IMR-90 (cell line): ENCODE measurements at regions not wholly inside any gene's neighbourhood (a gene's known extent, or its start where the extent isn't known, plus 50 kb on each side); places are given as distances from the start of the nearest gene placed in this dataset.

Source experiments
- ATAC-seq: fragments of 200-7000 bp; cut with Tn5 transposase; 2 replicates; pipeline ENCODE4 v1.9.1; 2020; ENCODE audit warnings: low read depth, mild to moderate bottlenecking, moderate library complexity
- BruUV-seq: library from RNA; stranded (reverse); fragments of 400-500 nt; replicated peaks from 2 replicates; lab custom pipeline; 2021; lab: Mats Ljungman, UMichigan
- CTCF ChIA-PET: fragments of 300-600 bp; formaldehyde crosslinking; extraction: SDS; loops from one replicate; lab custom pipeline; 2021; ENCODE audit warnings: antibody characterized with exemption; lab: Yijun Ruan, JAX
- POLR2A ChIA-PET: fragments of 300-600 bp; sonication (Branson Sonifier 250); formaldehyde crosslinking; loops from one replicate; lab custom pipeline; 2022; ENCODE audit warnings: antibody characterized with exemption; ENCODE audit not compliant: unreplicated experiment; lab: Charles Lee
- DNase-seq: peaks from one replicate; pipeline ENCODE4 v3.0.0; 2013
- H2AFZ ChIP-seq: replicated peaks from 2 replicates; pipeline ENCODE3; 2013; ENCODE audit warnings: low read length, mild to moderate bottlenecking; ENCODE audit not compliant: poor library complexity
- H2AK5ac ChIP-seq: 2 replicates; pipeline ENCODE4 v1.6.1; 2013; ENCODE audit warnings: low read depth, low read length, inconsistent platforms
- H2AK9ac ChIP-seq: replicated peaks from 2 replicates; pipeline ENCODE3; 2013; ENCODE audit warnings: mild to moderate bottlenecking, low read depth, low read length, moderate library complexity; ENCODE audit not compliant: poor library complexity
- H2BK120ac ChIP-seq: 2 replicates; pipeline ENCODE4 v1.6.1; 2013; ENCODE audit warnings: low read depth, low read length, inconsistent platforms
- H2BK15ac ChIP-seq: 3 replicates; pipeline ENCODE4 v1.6.1; 2013; ENCODE audit warnings: low read depth, low read length, inconsistent platforms
- H2BK20ac ChIP-seq: 2 replicates; pipeline ENCODE4 v1.6.1; 2013; ENCODE audit warnings: low read depth, mild to moderate bottlenecking, inconsistent platforms, low read length, moderate library complexity
- H2BK5ac ChIP-seq: 2 replicates; pipeline ENCODE4 v1.6.1; 2013; ENCODE audit warnings: mild to moderate bottlenecking, low read depth, low read length, inconsistent platforms; ENCODE audit not compliant: poor library complexity, severe bottlenecking
- H3K14ac ChIP-seq: replicated peaks from 2 replicates; pipeline ENCODE4 v1.6.1; 2013; ENCODE audit warnings: low read depth, low read length, inconsistent platforms
- H3K18ac ChIP-seq: 2 replicates; pipeline ENCODE4 v1.6.1; 2013; ENCODE audit warnings: low read depth, low read length, control low read depth
- H3K23ac ChIP-seq: 2 replicates; pipeline ENCODE4 v1.6.1; 2013; ENCODE audit warnings: low read depth, low read length, inconsistent platforms
- H3K27ac ChIP-seq: 2 replicates; pipeline ENCODE4 v1.5.1; 2013; ENCODE audit warnings: mild to moderate bottlenecking, control low read depth, low read length; ENCODE audit not compliant: insufficient read depth
- H3K27me3 ChIP-seq: 2 replicates; pipeline ENCODE4 v1.6.1; 2013; ENCODE audit warnings: low read length; ENCODE audit not compliant: control insufficient read depth, insufficient read depth
- H3K36me3 ChIP-seq: 2 replicates; pipeline ENCODE4 v1.6.1; 2013; ENCODE audit warnings: low read length, mixed read lengths; ENCODE audit not compliant: control insufficient read depth, insufficient read depth
- H3K4ac ChIP-seq: 2 replicates; pipeline ENCODE4 v1.6.1; 2013; ENCODE audit warnings: low read depth, low read length, inconsistent platforms
- H3K4me1 ChIP-seq: 2 replicates; pipeline ENCODE4 v1.6.1; 2013; ENCODE audit warnings: low read length, mixed read lengths; ENCODE audit not compliant: control insufficient read depth, insufficient read depth
- H3K4me2 ChIP-seq: 2 replicates; pipeline ENCODE4 v1.6.1; 2013; ENCODE audit warnings: low read depth, mild to moderate bottlenecking, control low read depth, low read length, moderate library complexity
- H3K4me3 ChIP-seq: 2 replicates; pipeline ENCODE4 v1.5.1; 2013; ENCODE audit warnings: low read depth, mild to moderate bottlenecking, control low read depth, low read length, moderate library complexity; ENCODE audit not compliant: insufficient read depth
- H3K56ac ChIP-seq: 2 replicates; pipeline ENCODE4 v1.6.1; 2013; ENCODE audit warnings: low read length, inconsistent platforms; ENCODE audit not compliant: insufficient read depth; ENCODE audit errors: extremely low read depth
- H3K79me1 ChIP-seq, 2 experiments: 2 replicates each; pipeline ENCODE4 v1.6.1; 2013; ENCODE audit warnings: low read length in 2 of 2, inconsistent platforms in 1 of 2, low read depth in 1 of 2
- H3K9ac ChIP-seq: 2 replicates; pipeline ENCODE4 v1.6.1; 2013; ENCODE audit warnings: low read depth, low read length, control low read depth
- H3K9me1 ChIP-seq: 2 replicates; pipeline ENCODE4 v1.6.1; 2013; ENCODE audit warnings: low read length, inconsistent platforms; ENCODE audit not compliant: insufficient read depth
- H3K9me3 ChIP-seq: 2 replicates; pipeline ENCODE4 v1.6.1; 2013; ENCODE audit warnings: low read length; ENCODE audit not compliant: control insufficient read depth, insufficient read depth
- H4K20me1 ChIP-seq: 2 replicates; pipeline ENCODE4 v1.6.1; 2013; ENCODE audit warnings: low read length, inconsistent platforms; ENCODE audit not compliant: insufficient read depth
- H4K5ac ChIP-seq: 2 replicates; pipeline ENCODE4 v1.6.1; 2013; ENCODE audit warnings: mild to moderate bottlenecking, low read depth, low read length, control low read depth
- H4K8ac ChIP-seq, 2 experiments: 2 replicates each; pipeline ENCODE4 v1.6.1; 2013; ENCODE audit warnings: low read depth in 2 of 2, low read length in 2 of 2, control low read depth in 1 of 2, inconsistent platforms in 1 of 2
- H4K91ac ChIP-seq: 2 replicates; pipeline ENCODE4 v1.6.1; 2013; ENCODE audit warnings: low read depth, low read length, inconsistent platforms; ENCODE audit not compliant: insufficient read depth
- BHLHE40 ChIP-seq: fragments of 150-350 bp; IDR thresholded peaks from 2 replicates; pipeline ENCODE4 v1.6.1; 2016; ENCODE audit warnings: mild to moderate bottlenecking, low read depth, low read length
- CEBPB ChIP-seq: IDR thresholded peaks from 2 replicates; pipeline ENCODE4 v1.6.1; 2012; ENCODE audit warnings: low read depth, low read length, improper control_type of control experiment
- CHD1 ChIP-seq: IDR thresholded peaks from 2 replicates; pipeline ENCODE4 v1.6.1; 2012; ENCODE audit warnings: low read depth, low read length, improper control_type of control experiment
- CTCF ChIP-seq: conservative IDR thresholded peaks from 2 replicates; pipeline ENCODE4 v1.5.1; 2012; ENCODE audit warnings: mild to moderate bottlenecking, low read depth, low read length, improper control_type of control experiment
- MAFK ChIP-seq: IDR thresholded peaks from 2 replicates; pipeline ENCODE4 v1.6.1; 2012; ENCODE audit warnings: low read depth, low read length, improper control_type of control experiment
- RFX5 ChIP-seq: IDR thresholded peaks from 2 replicates; pipeline ENCODE4 v1.8.0; 2012; ENCODE audit warnings: low read depth, mild to moderate bottlenecking, low read length, moderate library complexity
- WGBS, 2 experiments: methylation state at CpG; one replicate each; pipeline versions ENCODE4 v1.1.5 to v1.1.7; 2013; ENCODE audit warnings: missing lambda C conversion rate in 2 of 2; ENCODE audit not compliant: insufficient read length in 1 of 2; ENCODE audit errors: extremely low coverage in 2 of 2; 5-methylcytosine and 5-hydroxymethylcytosine counted together
- dilution Hi-C: fragments of 300-500 bp; cut with HindIII; formaldehyde crosslinking; loops from one replicate; pipeline ENCODE4 v1.14.3; 2018; ENCODE audit warnings: low sequenced_read_pairs; ENCODE audit not compliant: unreplicated experiment
- in situ Hi-C: fragments of 300-500 bp; cut with MboI; formaldehyde crosslinking; loops from 3 replicates; pipeline ENCODE4 v1.14.3; 2019; ENCODE audit warnings: low sequenced_read_pairs, inconsistent platforms, mixed read lengths
- intact Hi-C: fragments of 100-400 bp; cut with micrococcal nuclease; formaldehyde crosslinking; loops from 2 replicates; pipeline ENCODE4 v1.10.0; 2022

GRCh38 chr2:161096336-161096735 is 63.9 kb upstream of the TANK start:
- H4K5ac ChIP-seq = no peak overlapping the region; the same call in 1 of the 2 replicates
- H2AK5ac ChIP-seq = no peak overlapping the region
- in situ Hi-C loops (no loop called here), dilution Hi-C loops (no loop called here), intact Hi-C loops (no loop called here)
- H2BK5ac ChIP-seq = no peak overlapping the region
- H3K9me1 ChIP-seq = no peaks in the 10 kb centered on the region
- POLR2A ChIA-PET = interaction anchor here (0.6 kb wide), 1 partner anchor 44 kb away, joined by 3 read pairs; no protein-coding TSS in a partner anchor
- no peak overlapping the region for H3K4me2 ChIP-seq
- WGBS, 2 experiments = 43% methylated on average over 2 of the region's 2 CpGs; no CpG with 5 or more reads in 1 of the 2 experiments
- no peak overlapping the region for H2AFZ ChIP-seq
- no peak overlapping the region for H2AK9ac ChIP-seq
- no peak overlapping the region for H4K8ac ChIP-seq
- no peaks in the 10 kb centered on the region for H3K9me3 ChIP-seq
- H3K4me1 ChIP-seq = peaks cover 2% of the 10 kb centered on the region; the same call in 1 of the 2 replicates
- DNase-seq (no peak), ATAC-seq (no peak)
- TF ChIP-seq CEBPB = no peak
- TF ChIP-seq CHD1 = no peak
- no peak for TF ChIP-seq RFX5
- no peak for TF ChIP-seq CTCF
- no peak for TF ChIP-seq BHLHE40
- TF ChIP-seq MAFK = no peak
- H3K79me1 ChIP-seq = no peaks in the 10 kb centered on the region
- no TSS peak for BruUV-seq
- H3K18ac ChIP-seq = no peak overlapping the region
- no peak overlapping the region for H2BK120ac ChIP-seq
- no peaks in the 10 kb centered on the region for H3K36me3 ChIP-seq
- no peak overlapping the region for H3K4ac ChIP-seq
- no peak overlapping the region for H3K14ac ChIP-seq
- no peak overlapping the region for H3K9ac ChIP-seq
- CTCF ChIA-PET = no interaction called here
- no peak overlapping the region for H3K27ac ChIP-seq
- H2BK15ac ChIP-seq = no peak overlapping the region
- no peak overlapping the region for H4K91ac ChIP-seq
- no peak overlapping the region for H3K56ac ChIP-seq
- H3K27me3 ChIP-seq = no peaks in the 10 kb centered on the region
- no peak overlapping the region for H2BK20ac ChIP-seq
- H3K23ac ChIP-seq = no peak overlapping the region
- H3K4me3 ChIP-seq = no peak overlapping the region
- H4K20me1 ChIP-seq = no peaks in the 10 kb centered on the region
